GM21526 (cell line): ENCODE measurements at regions not wholly inside any gene's neighbourhood (a gene's known extent, or its start where the extent isn't known, plus 50 kb on each side); places are given as distances from the start of the nearest gene placed in this dataset.
"Not testable (repeated sequence)": the region's sequence is repeated elsewhere in the genome, so short reads cannot be mapped to it uniquely, and the experiment has no call there.

Experiments used
- ATAC-seq: cut with Tn5 transposase; IDR thresholded peaks from one replicate; pipeline ENCODE4 v1.9.1; 2021; ENCODE audit warnings: moderate library complexity; ENCODE audit not compliant: unreplicated experiment, low FRiP score

GRCh38 chr10:84838851-84839250, 510.5 kb downstream of the CCSER2 start:
- ATAC-seq: no peak

DNA sequence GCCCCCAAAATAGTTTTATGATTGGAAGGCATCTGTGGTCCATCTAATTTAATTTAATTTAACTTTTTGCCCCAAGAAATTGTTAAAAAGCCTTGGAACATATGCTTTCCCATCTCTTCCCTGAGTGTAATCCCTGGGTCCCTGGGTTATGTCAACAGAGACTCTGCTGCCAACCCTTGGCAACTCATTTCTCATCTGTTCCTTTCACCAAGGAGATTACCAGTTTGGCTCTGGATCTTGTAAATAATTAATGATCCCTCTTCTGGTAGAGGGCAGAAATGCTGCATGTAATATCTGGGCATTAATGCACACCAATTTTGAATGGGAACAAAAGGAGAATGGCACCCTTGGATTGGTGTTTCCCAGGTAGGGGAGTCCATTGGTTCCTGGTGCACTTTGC, 514.2 kb downstream of the CCSER2 start:
- ATAC-seq: no peak

DNA sequence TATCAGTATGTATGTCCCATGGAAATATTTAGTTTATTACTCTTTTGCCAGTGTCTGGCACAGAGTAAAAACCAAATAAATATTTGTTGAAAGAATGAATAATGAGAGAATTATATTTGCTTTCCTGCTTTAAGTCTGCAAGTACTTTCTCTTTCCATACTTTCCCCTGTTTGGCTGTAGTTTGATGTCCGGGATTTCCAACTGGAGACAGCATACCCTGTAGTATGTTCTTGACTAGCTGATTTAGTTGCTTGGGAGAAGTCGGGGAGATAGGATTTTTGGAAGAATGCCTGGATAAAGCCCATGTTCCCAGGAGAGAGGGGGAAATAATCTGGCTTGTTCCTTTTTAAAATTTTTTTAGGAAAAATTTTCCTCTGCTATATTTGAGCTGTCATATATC, 516.1 kb downstream of the CCSER2 start:
- ATAC-seq: no peak

GRCh38 chr10:84845628-84846261, 517.4 kb downstream of the CCSER2 start:
- no peak for ATAC-seq

DNA sequence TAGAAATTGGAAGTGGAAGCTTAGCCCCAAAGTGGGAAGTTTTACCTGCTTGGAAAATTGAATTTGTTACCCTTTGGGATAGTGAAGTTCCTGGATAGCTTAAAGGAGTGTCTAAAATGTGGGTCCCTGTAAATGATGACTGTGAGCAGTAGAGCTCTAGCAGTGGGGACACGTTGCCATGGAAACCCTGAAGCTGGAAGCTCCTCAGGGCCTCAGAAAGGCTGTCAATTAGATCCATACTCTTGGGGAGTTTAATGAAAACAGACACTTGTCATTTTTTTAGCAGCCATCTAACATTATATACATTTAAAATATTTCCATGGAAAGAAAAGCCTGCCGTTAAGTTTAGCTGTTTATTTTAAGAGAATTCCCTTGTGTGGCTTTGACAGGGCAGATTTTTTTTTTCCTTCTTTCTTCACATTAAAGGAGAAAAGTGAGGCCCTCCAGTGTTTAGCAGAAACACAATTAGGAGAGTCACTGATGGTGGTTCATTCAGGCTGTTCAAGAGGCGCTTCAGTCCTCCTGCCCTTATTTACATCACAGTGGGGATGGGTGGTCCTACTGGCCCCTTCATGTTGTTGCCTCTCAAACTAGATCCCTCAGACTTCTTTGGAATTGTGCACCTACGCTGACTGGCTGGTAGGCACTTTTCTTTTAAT, 518.4 kb downstream of the CCSER2 start:
- no peak for ATAC-seq

DNA sequence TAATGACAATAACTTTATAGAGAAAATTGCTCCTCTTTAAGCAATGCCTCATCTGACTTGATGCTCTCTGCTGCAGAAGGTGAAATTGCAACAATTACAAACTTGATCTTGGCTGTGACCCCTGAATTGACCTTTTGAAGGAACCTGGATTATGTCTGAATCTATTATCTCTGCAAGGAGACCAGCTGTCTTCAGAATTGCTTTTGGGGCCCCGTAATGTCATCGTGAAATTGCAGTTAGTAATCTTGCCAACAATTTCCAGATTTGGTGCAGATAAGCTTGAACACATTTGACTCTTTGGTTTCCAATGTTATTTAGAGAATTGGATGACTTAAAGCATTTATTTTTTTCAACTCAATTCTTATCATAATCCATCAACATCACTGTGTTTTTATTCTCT, 520.6 kb downstream of the CCSER2 start:
- ATAC-seq: no peak

DNA sequence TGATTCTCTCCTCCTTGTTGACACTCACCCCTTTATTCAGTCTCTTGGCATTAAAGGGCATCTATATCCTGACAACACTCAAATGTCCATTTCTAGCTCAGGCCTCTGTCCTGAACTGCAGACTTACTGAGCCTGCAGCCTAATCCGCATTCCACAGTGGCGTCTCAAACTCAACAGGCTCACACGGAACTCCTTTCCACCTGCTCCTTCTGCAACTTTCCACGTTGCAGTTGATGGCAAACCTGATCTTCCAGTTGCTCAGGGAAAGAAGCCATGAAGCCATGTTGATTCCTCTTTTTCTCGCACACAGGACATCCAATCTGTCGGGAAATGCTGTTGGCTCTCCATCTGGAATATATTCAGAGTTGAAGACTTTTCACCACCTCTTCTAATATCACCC, 522.4 kb downstream of the CCSER2 start:
- no peak for ATAC-seq

GRCh38 chr10:84854439-84854838, 526.0 kb downstream of the CCSER2 start:
- ATAC-seq: no peak

DNA sequence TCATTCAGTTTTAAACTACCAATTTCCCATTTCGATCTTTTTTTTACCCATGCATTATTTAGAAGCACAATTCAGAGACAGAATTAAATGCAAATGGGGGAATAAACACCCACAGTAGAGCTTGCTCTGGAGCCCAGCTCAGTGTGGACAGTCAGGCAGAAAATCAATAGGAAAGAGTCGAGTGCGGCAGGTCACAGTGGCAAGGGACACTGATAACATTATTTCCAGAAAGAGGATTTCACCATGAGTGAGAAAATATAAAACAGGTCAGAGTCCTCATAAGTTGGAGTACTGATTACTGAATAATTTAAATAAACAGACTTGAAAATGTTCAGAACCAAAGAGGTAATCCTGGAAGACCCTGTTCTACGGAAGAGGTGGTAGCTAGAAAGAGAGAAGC, 532.5 kb downstream of the CCSER2 start:
- no peak for ATAC-seq

DNA sequence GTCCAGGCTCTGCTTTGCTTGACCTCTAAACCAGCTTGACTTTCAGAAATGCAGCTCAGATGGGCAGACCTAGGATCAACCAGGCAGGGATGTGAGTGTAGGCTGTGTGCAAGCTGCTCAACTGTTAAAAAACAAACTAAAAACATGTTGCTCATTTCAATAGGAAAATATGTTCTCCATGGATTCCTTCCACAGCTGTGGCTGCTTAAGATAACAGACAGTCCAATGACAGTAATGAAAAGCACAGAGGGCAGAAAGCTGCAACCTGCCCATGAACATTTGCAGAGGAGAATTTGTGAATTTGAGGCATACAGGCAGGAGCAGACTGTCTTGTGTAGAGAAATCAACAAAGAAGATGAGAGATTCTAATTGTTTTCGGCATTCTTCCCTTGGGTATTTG, 534.2 kb downstream of the CCSER2 start:
- no peak for ATAC-seq

DNA sequence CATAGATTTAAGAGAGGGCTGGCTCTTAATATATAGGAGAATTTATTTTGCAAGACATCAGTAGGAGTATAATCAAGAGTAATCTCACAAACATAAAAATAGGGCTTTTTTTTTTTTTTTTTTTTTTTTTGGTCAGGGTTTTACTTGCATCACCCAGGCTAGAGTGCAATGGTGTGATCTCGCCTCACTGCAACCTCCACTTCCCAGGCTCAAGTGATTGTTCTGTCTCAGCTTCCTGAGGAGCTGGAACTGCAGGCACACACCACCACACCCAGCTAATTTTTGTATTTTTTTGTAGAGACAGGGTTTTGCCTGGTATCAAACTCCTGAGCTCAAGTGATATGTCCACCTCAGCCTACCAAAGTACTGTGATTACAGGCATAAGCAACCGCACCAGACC, 535.3 kb downstream of the CCSER2 start:
- ATAC-seq: no peak

DNA sequence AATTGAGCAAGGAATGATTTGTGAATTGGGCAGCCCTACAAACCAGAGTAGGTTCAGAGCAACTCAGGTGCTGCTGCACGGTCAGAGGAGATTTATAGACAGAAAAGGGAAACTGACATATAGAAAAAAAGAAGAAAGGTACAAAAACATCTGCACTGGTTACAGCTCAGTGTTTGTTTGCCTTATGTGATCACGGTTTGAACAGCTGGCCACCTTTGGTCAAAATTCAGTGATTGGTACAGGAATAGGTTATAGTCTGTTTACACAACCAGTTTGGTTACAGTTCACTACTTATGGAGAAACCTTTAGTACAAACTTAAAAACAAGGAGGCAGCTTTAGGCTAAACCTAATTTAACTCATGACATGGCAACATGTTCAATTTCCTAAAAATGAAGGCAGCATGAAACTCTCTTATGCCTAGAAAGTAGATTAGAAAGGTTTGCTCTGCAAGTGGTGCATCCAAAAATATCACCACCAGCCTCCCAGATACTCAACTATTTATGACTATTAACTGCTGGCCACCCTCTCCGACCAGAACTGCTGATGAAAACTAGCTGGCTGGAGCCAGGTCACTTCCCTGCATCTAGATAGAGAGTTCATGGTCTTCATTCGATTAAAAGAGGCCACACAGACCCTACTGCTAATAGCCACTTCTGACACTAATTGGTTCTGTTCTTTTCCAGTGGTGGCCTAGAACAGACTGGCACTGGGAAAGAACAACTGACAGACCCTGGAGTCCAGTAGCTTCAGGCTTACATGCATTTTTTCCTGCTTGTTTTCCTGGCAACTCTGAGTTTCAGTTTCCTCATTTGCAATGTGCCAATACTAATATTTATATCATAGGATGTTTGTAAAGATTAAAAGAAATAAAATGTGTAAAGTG, 548.0 kb downstream of the CCSER2 start:
- no peak for ATAC-seq

DNA sequence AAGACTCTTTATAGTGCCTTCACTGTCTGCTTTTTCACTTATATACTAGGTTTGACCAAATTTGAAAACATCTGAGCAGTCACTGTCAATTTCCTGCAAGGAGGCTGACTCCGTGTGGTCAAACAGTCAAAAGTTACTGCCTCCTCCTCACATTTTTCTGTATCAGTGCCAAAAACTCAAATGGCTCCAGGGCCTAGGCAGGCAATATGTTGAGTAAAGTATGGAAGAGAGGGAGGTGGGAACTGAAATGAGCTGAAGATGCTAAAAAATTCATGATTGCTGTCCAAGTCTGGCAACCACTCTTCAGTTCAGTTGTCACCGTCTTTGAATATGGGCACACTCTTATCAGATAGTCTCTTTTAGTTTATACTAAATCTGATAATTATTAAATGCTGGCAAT, 551.6 kb downstream of the CCSER2 start:
- ATAC-seq: no peak

- not testable (repeated sequence) for ATAC-seq
Observed at GRCh38 chr10:84881696-84882095, 553.3 kb downstream of the CCSER2 start.

DNA sequence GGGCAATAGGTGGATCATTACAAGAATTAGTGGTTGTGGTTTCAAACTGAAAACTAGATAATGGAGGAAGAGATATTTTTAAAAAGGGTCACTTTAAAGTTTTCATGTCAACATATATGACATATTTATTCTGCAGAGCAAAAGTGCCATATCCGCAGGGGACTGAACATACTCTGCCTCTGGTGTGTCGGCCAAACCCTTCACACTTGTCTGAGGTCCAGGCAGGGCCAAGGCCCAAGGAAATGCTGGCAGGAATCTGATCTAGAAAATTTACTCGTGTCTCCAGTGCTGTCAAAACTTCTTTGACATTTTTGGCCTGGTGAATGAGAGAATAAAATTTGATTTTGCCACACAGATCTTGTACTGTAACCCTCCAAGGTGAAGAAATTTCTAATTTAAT, 562.3 kb downstream of the CCSER2 start:
- ATAC-seq: no peak

GRCh38 chr10:84891631-84892030, 563.2 kb downstream of the CCSER2 start:
- no peak for ATAC-seq

- no peak for ATAC-seq
Observed at GRCh38 chr10:84895541-84895940, 567.2 kb downstream of the CCSER2 start.

DNA sequence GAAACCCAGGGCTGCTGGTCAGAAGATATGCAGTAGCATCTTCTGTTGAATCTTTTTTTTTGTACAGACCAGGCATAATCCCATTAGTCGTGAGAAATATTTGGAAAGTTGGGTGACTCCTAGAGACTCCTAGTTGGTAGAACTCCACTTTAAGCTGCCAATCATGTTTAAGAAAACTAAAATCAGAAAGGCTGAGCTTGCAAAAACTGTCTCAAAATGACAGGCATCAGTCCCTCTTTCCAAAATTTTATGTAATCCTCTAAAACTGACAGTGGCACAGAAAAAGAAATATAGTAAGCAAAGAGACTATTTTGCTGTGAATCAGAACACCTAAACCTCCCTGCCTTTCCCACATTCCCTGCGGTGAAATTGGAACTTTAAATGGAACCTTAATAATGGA, 568.5 kb downstream of the CCSER2 start:
- ATAC-seq: no peak

DNA sequence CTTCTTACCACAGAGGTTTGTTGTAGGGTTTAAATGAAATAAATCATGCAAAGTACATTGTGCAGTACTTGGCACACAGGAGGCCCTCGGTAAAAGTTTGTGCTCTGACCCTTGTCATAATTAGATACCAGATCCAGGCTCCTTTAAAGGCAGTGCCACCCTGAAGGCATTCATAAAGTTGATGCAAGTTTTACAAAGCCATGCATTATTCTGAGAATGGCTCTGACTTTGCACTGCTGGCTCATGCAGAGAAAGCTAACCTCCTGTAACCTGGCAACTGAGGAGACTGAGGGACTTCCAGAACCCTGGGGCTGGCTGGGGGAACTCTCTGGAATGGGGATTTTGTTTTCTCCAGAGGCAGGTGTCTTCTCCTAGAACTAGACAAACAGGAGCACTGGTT, 570.9 kb downstream of the CCSER2 start:
- no peak for ATAC-seq

- ATAC-seq: no peak
Observed at GRCh38 chr10:84900141-84900540, 571.8 kb downstream of the CCSER2 start.

- ATAC-seq: no peak
Observed at GRCh38 chr10:84901885-84902284, 573.5 kb downstream of the CCSER2 start.

DNA sequence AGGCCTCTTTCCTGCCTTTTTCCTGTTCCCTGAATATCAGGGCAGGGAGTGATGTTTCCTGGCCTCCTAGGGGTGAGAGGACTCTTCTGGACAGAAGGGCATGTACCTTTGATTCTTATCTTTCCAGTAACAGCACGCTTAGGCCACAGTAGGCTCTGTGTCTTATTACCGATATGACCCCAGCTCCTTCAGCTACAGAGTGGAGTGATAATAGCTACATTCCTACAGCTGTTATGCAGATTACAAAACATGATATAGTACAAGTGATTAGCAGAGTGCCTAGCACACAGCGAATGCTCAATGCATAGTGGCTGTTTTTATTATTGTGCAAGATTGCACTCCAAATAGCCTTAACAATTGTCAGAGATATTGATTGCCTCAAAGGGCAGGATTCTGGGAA, 574.2 kb downstream of the CCSER2 start:
- ATAC-seq: no peak
